HL-60 (cell line): ENCODE measurements at regions not wholly inside any gene's neighbourhood (a gene's known extent, or its start where the extent isn't known, plus 50 kb on each side); places are given as distances from the start of the nearest gene placed in this dataset.

Experiments
- GABPA ChIP-seq: IDR thresholded peaks from 2 replicates; pipeline ENCODE4 v1.6.1; 2012; ENCODE audit warnings: low read depth
- TF ChIP-seq, protein P1 (sequence below): IDR thresholded peaks from one replicate; pipeline ENCODE4 v1.5.1; 2011; ENCODE audit warnings: low read length, control low read depth, inconsistent platforms; ENCODE audit not compliant: insufficient read depth

GRCh38 chr5:136674178-136674577 lies 308.8 kb upstream of the TRPC7 start:
- TF ChIP-seq, protein P1, sequence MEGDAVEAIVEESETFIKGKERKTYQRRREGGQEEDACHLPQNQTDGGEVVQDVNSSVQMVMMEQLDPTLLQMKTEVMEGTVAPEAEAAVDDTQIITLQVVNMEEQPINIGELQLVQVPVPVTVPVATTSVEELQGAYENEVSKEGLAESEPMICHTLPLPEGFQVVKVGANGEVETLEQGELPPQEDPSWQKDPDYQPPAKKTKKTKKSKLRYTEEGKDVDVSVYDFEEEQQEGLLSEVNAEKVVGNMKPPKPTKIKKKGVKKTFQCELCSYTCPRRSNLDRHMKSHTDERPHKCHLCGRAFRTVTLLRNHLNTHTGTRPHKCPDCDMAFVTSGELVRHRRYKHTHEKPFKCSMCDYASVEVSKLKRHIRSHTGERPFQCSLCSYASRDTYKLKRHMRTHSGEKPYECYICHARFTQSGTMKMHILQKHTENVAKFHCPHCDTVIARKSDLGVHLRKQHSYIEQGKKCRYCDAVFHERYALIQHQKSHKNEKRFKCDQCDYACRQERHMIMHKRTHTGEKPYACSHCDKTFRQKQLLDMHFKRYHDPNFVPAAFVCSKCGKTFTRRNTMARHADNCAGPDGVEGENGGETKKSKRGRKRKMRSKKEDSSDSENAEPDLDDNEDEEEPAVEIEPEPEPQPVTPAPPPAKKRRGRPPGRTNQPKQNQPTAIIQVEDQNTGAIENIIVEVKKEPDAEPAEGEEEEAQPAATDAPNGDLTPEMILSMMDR: no peak
- TF ChIP-seq GABPA: no peak
